HEK293 (cell line): ENCODE measurements at regions not wholly inside any gene's neighbourhood (a gene's known extent, or its start where the extent isn't known, plus 50 kb on each side); places are given as distances from the start of the nearest gene placed in this dataset.

Experiments used
- CTCF ChIA-PET: fragments of 350-600 bp; formaldehyde crosslinking; extraction: SDS; loops from one replicate; lab custom pipeline; 2021; ENCODE audit warnings: antibody characterized with exemption; lab: Yijun Ruan, JAX
- POLR2A ChIA-PET: fragments of 300-600 bp; formaldehyde crosslinking; extraction: SDS; loops from one replicate; lab custom pipeline; 2020; ENCODE audit warnings: antibody characterized with exemption, inconsistent platforms; lab: Yijun Ruan, JAX
- H3K27ac ChIP-seq: fragments of 200-500 bp; sonication (Bioruptor generic); 2 replicates; pipeline ENCODE4 v1.5.1; 2014; ENCODE audit warnings: low read depth, low read length, control low read depth, inconsistent platforms; ENCODE audit errors: extremely low read depth
- H3K36me3 ChIP-seq, 2 experiments: fragments of 200-500 bp in 1 of 2; sonication (Bioruptor generic) in 1 of 2; 1 replicate in 1 of 2; 2 replicates in 1 of 2; pipeline ENCODE4 v1.5.1; 2014 to 2017; ENCODE audit warnings: inconsistent platforms in 2 of 2, low read length in 2 of 2; ENCODE audit not compliant: control insufficient read depth in 2 of 2, insufficient read depth in 1 of 2
- H3K4me1 ChIP-seq: fragments of 200-500 bp; sonication (Bioruptor generic); 2 replicates; pipeline ENCODE4 v1.5.1; 2014; ENCODE audit warnings: mild to moderate bottlenecking, low read length, inconsistent platforms; ENCODE audit not compliant: control insufficient read depth, insufficient read depth
- H3K4me3 ChIP-seq: 2 replicates; pipeline ENCODE4 v1.5.1; 2011; ENCODE audit warnings: low read depth, mild to moderate bottlenecking, control low read depth, low read length, moderate library complexity
- H3K9me3 ChIP-seq: fragments of 200-500 bp; sonication (Bioruptor generic); 2 replicates; pipeline ENCODE4 v1.5.1; 2014; ENCODE audit warnings: low read depth, low read length, inconsistent platforms; ENCODE audit not compliant: control insufficient read depth, insufficient read depth
- HOXA7 ChIP-seq: sonication (generic); formaldehyde crosslinking; IDR thresholded peaks from 2 replicates; pipeline ENCODE4 v1.8.1; 2022; ENCODE audit warnings: missing genetic modification reagents, borderline replicate concordance
- KLF16 ChIP-seq: fragments of 450-650 bp; formaldehyde crosslinking; IDR thresholded peaks from 2 replicates; pipeline ENCODE4 v1.5.1; 2017; ENCODE audit warnings: missing biosample characterization, missing genetic modification characterization
- KLF7 ChIP-seq: fragments of 450-650 bp; formaldehyde crosslinking; IDR thresholded peaks from 2 replicates; pipeline ENCODE4 v1.5.1; 2016; ENCODE audit warnings: missing biosample characterization, missing genetic modification characterization, borderline replicate concordance
- MZF1 ChIP-seq: fragments of 450-650 bp; formaldehyde crosslinking; IDR thresholded peaks from 2 replicates; pipeline ENCODE4 v1.5.1; 2017; ENCODE audit warnings: missing biosample characterization, missing genetic modification characterization, borderline replicate concordance
- PRDM1 ChIP-seq: fragments of 450-650 bp; formaldehyde crosslinking; IDR thresholded peaks from 2 replicates; pipeline ENCODE4; 2016; ENCODE audit warnings: missing biosample characterization, missing genetic modification characterization
- PRDM4 ChIP-seq: fragments of 450-650 bp; formaldehyde crosslinking; IDR thresholded peaks from 2 replicates; pipeline ENCODE4 v1.5.1; 2017; ENCODE audit warnings: missing biosample characterization, missing genetic modification characterization
- TCF7L2 ChIP-seq: IDR thresholded peaks from 2 replicates; pipeline ENCODE4 v1.6.1; 2011; ENCODE audit warnings: low read depth, mild to moderate bottlenecking, inconsistent platforms, low read length, moderate library complexity, borderline replicate concordance
- TRIM28 ChIP-seq: IDR thresholded peaks from 2 replicates; pipeline ENCODE4 v1.6.1; 2011; ENCODE audit warnings: low read length, control low read depth, borderline replicate concordance
- ZFHX2 ChIP-seq: fragments of 450-650 bp; formaldehyde crosslinking; conservative IDR thresholded peaks from 2 replicates; pipeline ENCODE4 v1.5.1; 2016; ENCODE audit warnings: missing biosample characterization, missing genetic modification characterization
- ZNF211 ChIP-seq: fragments of 450-650 bp; formaldehyde crosslinking; IDR thresholded peaks from 2 replicates; pipeline ENCODE4 v1.5.1; 2016; ENCODE audit warnings: low read depth, missing biosample characterization, missing genetic modification characterization
- ZNF221 ChIP-seq: fragments of 450-650 bp; formaldehyde crosslinking; IDR thresholded peaks from 2 replicates; pipeline ENCODE4 v1.5.1; 2017; ENCODE audit warnings: missing biosample characterization, missing genetic modification characterization, borderline replicate concordance
- ZNF239 ChIP-seq: fragments of 450-650 bp; formaldehyde crosslinking; IDR thresholded peaks from 2 replicates; pipeline ENCODE4 v1.5.1; 2016; ENCODE audit warnings: missing biosample characterization, missing genetic modification characterization
- ZNF335 ChIP-seq: fragments of 450-650 bp; formaldehyde crosslinking; conservative IDR thresholded peaks from 2 replicates; pipeline ENCODE4 v1.5.1; 2016; ENCODE audit warnings: missing biosample characterization, missing genetic modification characterization
- ZNF362 ChIP-seq: fragments of 450-650 bp; formaldehyde crosslinking; IDR thresholded peaks from 2 replicates; pipeline ENCODE4 v1.5.1; 2016; ENCODE audit warnings: missing biosample characterization, missing genetic modification characterization
- ZNF792 ChIP-seq: fragments of 450-650 bp; formaldehyde crosslinking; IDR thresholded peaks from 2 replicates; pipeline ENCODE4 v1.5.1; 2016; ENCODE audit warnings: missing biosample characterization, missing genetic modification characterization
- ZNF837 ChIP-seq: fragments of 450-650 bp; formaldehyde crosslinking; IDR thresholded peaks from 2 replicates; pipeline ENCODE4 v1.5.1; 2016; ENCODE audit warnings: missing biosample characterization, missing genetic modification characterization
- ZSCAN18 ChIP-seq: fragments of 450-650 bp; formaldehyde crosslinking; IDR thresholded peaks from 2 replicates; pipeline ENCODE4 v1.5.1; 2016; ENCODE audit warnings: missing biosample characterization, missing genetic modification characterization
- TF ChIP-seq, protein P1 (sequence below): fragments of 450-650 bp; formaldehyde crosslinking; IDR thresholded peaks from 2 replicates; pipeline ENCODE4 v1.5.1; 2016; ENCODE audit warnings: missing biosample characterization, missing genetic modification characterization

DNA sequence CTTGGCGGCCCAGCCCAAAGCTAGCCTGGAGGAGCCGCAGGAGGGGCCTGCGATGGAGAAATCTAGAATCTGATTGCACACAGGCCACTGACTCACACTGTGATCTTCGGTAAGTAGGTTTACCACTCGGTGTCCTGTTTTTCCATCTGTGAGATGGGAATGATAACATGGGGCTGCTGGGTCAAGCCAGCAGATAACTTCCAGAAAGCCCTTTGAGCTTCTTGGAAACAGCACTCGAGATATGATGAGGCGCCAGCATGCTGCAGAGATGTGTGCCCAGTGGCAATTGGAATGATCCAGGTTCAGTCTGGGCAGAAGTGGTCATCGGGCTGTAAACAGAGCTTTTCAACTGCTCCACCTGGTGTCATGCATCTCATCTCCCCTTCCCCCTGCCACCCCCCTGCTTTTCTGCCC lies 771.3 kb upstream of the TBX3 start:
- ChIA-PET POLR2A (no interaction called here), CTCF (interaction anchor here (1.0 kb wide), 1 partner anchor 76 kb away, joined by 3 read pairs; no protein-coding TSS in a partner anchor)
- no peak overlapping the region for H3K27ac ChIP-seq
- H3K4me1 ChIP-seq: peaks cover 4% of the 10 kb centered on the region; the same call in 1 of the 2 replicates
- no peak overlapping the region for H3K4me3 ChIP-seq
- H3K9me3 ChIP-seq: no peaks in the 10 kb centered on the region
- TF ChIP-seq ZSCAN18 (tag by site-specific recombination): no peak
- TF ChIP-seq KLF16 (tag by site-specific recombination): no peak
- TF ChIP-seq, protein P1, sequence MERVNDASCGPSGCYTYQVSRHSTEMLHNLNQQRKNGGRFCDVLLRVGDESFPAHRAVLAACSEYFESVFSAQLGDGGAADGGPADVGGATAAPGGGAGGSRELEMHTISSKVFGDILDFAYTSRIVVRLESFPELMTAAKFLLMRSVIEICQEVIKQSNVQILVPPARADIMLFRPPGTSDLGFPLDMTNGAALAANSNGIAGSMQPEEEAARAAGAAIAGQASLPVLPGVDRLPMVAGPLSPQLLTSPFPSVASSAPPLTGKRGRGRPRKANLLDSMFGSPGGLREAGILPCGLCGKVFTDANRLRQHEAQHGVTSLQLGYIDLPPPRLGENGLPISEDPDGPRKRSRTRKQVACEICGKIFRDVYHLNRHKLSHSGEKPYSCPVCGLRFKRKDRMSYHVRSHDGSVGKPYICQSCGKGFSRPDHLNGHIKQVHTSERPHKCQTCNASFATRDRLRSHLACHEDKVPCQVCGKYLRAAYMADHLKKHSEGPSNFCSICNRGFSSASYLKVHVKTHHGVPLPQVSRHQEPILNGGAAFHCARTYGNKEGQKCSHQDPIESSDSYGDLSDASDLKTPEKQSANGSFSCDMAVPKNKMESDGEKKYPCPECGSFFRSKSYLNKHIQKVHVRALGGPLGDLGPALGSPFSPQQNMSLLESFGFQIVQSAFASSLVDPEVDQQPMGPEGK (tag by site-specific recombination): no peak
- no peak for TF ChIP-seq ZNF362 (tag by site-specific recombination)
- no peak for TF ChIP-seq ZNF837 (tag by site-specific recombination)
- TF ChIP-seq PRDM4 (tag by site-specific recombination): no peak
- TF ChIP-seq KLF7 (tag by site-specific recombination): no peak
- TF ChIP-seq MZF1 (tag by site-specific recombination): no peak
- TF ChIP-seq ZNF335 (tag by site-specific recombination): no peak
- no peak for TF ChIP-seq HOXA7 (CRISPR knock-in tag)
- TF ChIP-seq ZNF239 (tag by site-specific recombination): no peak
- no peak for TF ChIP-seq ZNF792 (tag by site-specific recombination)
- TF ChIP-seq ZNF221 (tag by site-specific recombination): no peak
- TF ChIP-seq ZNF211 (tag by site-specific recombination): no peak
- no peaks in the 10 kb centered on the region for H3K36me3 ChIP-seq

- Histone ChIP-seq H3K4me1 (peaks cover 4% of the 10 kb centered on the region; the same call in 1 of the 2 replicates), H3K9me3 (no peaks in the 10 kb centered on the region), H3K27ac (no peak overlapping the region), H3K4me3 (no peak overlapping the region), H3K36me3 (no peaks in the 10 kb centered on the region)
- ChIA-PET POLR2A (no interaction called here), CTCF (no interaction called here)
- TF ChIP-seq TRIM28: peak; percentile 58
- 0 out of 2 replicates have a peak, but pooled peaks have one; percentile 7 for TF ChIP-seq PRDM1 (tag by site-specific recombination)
- TF ChIP-seq TCF7L2: peak; percentile 82
- no peak for TF ChIP-seq ZFHX2
These were observed 768.8 kb upstream of the TBX3 start for GRCh38 chr12:115452751-115453281.
